Right forelimb (tissue), 1 donor: ENCODE measurements at regions not wholly inside any gene's neighbourhood (a gene's known extent, or its start where the extent isn't known, plus 50 kb on each side); places are given as distances from the start of the nearest gene placed in this dataset.

ENCODE experiments used
- DNase-seq: peaks from one replicate; pipeline ENCODE4 v3.0.0-alpha.2; 2018

GRCh38 chr6:56863366-56863765 is 91.5 kb upstream of the BEND6 start:
- no peak for DNase-seq

- no peak for DNase-seq
These were observed 92.3 kb upstream of the BEND6 start for GRCh38 chr6:56862415-56863175.

GRCh38 chr6:56860475-56860874 is 94.4 kb upstream of the BEND6 start:
- no peak for DNase-seq

- DNase-seq, result no peak
These were observed 98.8 kb upstream of the BEND6 start for GRCh38 chr6:56856036-56856580.

- DNase-seq, result no peak
These were observed 100.8 kb upstream of the BEND6 start for GRCh38 chr6:56854086-56854485.

GRCh38 chr6:56853541-56853940 is 101.4 kb upstream of the BEND6 start:
- DNase-seq, result no peak

GRCh38 chr6:56852260-56853010 is 102.5 kb upstream of the BEND6 start:
- DNase-seq, result no peak

- peak; percentile 61 for DNase-seq
These were observed 103.2 kb upstream of the BEND6 start for GRCh38 chr6:56851541-56852259.

- DNase-seq, result no peak
These were observed 103.8 kb upstream of the BEND6 start for GRCh38 chr6:56851074-56851473.

GRCh38 chr6:56850626-56851025 is 104.3 kb upstream of the BEND6 start:
- no peak for DNase-seq

- no peak for DNase-seq
These were observed 105.0 kb upstream of the BEND6 start for GRCh38 chr6:56849896-56850295.

GRCh38 chr6:56848105-56848504 is 106.8 kb upstream of the BEND6 start:
- DNase-seq, result no peak

GRCh38 chr6:56845032-56845431 is 109.9 kb upstream of the BEND6 start:
- no peak for DNase-seq

GRCh38 chr6:56843476-56844349 is 111.2 kb upstream of the BEND6 start:
- peak; percentile 84 for DNase-seq

- DNase-seq, result peak; percentile 78
These were observed 112.0 kb upstream of the BEND6 start for GRCh38 chr6:56842686-56843475.

- no peak for DNase-seq
These were observed 113.2 kb upstream of the BEND6 start for GRCh38 chr6:56841751-56842150.

GRCh38 chr6:56841381-56841749 is 113.5 kb upstream of the BEND6 start:
- DNase-seq, result no peak

- DNase-seq, result no peak
These were observed 114.2 kb upstream of the BEND6 start for GRCh38 chr6:56840467-56841380.

GRCh38 chr6:56839533-56840183 is 115.2 kb upstream of the BEND6 start:
- DNase-seq, result no peak

GRCh38 chr6:56838965-56839364 is 115.9 kb upstream of the BEND6 start:
- no peak for DNase-seq
